Mesendoderm (in vitro differentiated cells): ENCODE measurements at regions not wholly inside any gene's neighbourhood (a gene's known extent, or its start where the extent isn't known, plus 50 kb on each side); places are given as distances from the start of the nearest gene placed in this dataset.

Experiments used
- DNase-seq: peaks from one replicate; pipeline ENCODE4 v3.0.0; 2013
- H2AK5ac ChIP-seq: 2 replicates; pipeline ENCODE4 v1.6.1; 2013; ENCODE audit warnings: low read length, inconsistent platforms
- H2BK120ac ChIP-seq: 2 replicates; pipeline ENCODE4 v1.6.1; 2013; ENCODE audit warnings: low read depth, mild to moderate bottlenecking, low read length, moderate library complexity, mixed read lengths
- H2BK15ac ChIP-seq: replicated peaks from 2 replicates; pipeline ENCODE4 v1.6.1; 2013; ENCODE audit warnings: low read depth, mild to moderate bottlenecking, moderate library complexity
- H2BK5ac ChIP-seq: 2 replicates; pipeline ENCODE4 v1.6.1; 2013; ENCODE audit warnings: low read length, inconsistent platforms
- H3K18ac ChIP-seq: 2 replicates; pipeline ENCODE4 v1.6.1; 2013; ENCODE audit warnings: mild to moderate bottlenecking, low read length, mixed read lengths
- H3K23ac ChIP-seq: one replicate; pipeline ENCODE4 v1.6.1; 2013; ENCODE audit warnings: low read length
- H3K27ac ChIP-seq: 2 replicates; pipeline ENCODE4 v1.5.1; 2013; ENCODE audit warnings: low read depth, mild to moderate bottlenecking, inconsistent platforms, low read length, moderate library complexity
- H3K27me3 ChIP-seq: 2 replicates; pipeline ENCODE4 v1.6.1; 2013; ENCODE audit warnings: low read length, control low read depth, mild to moderate bottlenecking, inconsistent platforms; ENCODE audit not compliant: insufficient read depth, poor library complexity
- H3K36me3 ChIP-seq: 2 replicates; pipeline ENCODE4 v1.6.1; 2013; ENCODE audit warnings: low read length, inconsistent platforms; ENCODE audit not compliant: control insufficient read depth, insufficient read depth
- H3K4ac ChIP-seq: one replicate; pipeline ENCODE4 v1.6.1; 2013; ENCODE audit warnings: low read depth, mild to moderate bottlenecking, low read length, moderate library complexity
- H3K4me1 ChIP-seq: 2 replicates; pipeline ENCODE4 v1.6.1; 2013; ENCODE audit warnings: low read depth, low read length, inconsistent platforms; ENCODE audit not compliant: control insufficient read depth
- H3K4me2 ChIP-seq: 2 replicates; pipeline ENCODE4 v1.6.1; 2013; ENCODE audit warnings: low read length
- H3K4me3 ChIP-seq: 2 replicates; pipeline ENCODE4 v1.5.1; 2013; ENCODE audit warnings: mild to moderate bottlenecking, low read length
- H3K56ac ChIP-seq: one replicate; pipeline ENCODE4 v1.6.1; 2013; ENCODE audit warnings: low read length
- H3K79me1 ChIP-seq: 2 replicates; pipeline ENCODE4 v1.6.1; 2013; ENCODE audit warnings: low read length, inconsistent platforms
- H3K79me2 ChIP-seq: 2 replicates; pipeline ENCODE4 v1.6.1; 2013; ENCODE audit warnings: mild to moderate bottlenecking, low read length; ENCODE audit not compliant: control insufficient read depth, insufficient read depth
- H3K9ac ChIP-seq: 2 replicates; pipeline ENCODE4 v1.6.1; 2013; ENCODE audit warnings: low read length, inconsistent platforms
- H4K5ac ChIP-seq: one replicate; pipeline ENCODE4 v1.6.1; 2013; ENCODE audit warnings: low read length
- H4K8ac ChIP-seq: one replicate; pipeline ENCODE4 v1.6.1; 2013; ENCODE audit warnings: low read depth, mild to moderate bottlenecking, control low read depth, low read length, moderate library complexity
- WGBS: extraction: QIAGEN DNeasy Blood & Tissue Kit; methylation state at CpG from one replicate; pipeline ENCODE4 v1.1.7; 2013; ENCODE audit warnings: low lambda C conversion rate, missing lambda C conversion rate; ENCODE audit not compliant: insufficient coverage; ENCODE audit errors: extremely low coverage; 5-methylcytosine and 5-hydroxymethylcytosine counted together

DNA sequence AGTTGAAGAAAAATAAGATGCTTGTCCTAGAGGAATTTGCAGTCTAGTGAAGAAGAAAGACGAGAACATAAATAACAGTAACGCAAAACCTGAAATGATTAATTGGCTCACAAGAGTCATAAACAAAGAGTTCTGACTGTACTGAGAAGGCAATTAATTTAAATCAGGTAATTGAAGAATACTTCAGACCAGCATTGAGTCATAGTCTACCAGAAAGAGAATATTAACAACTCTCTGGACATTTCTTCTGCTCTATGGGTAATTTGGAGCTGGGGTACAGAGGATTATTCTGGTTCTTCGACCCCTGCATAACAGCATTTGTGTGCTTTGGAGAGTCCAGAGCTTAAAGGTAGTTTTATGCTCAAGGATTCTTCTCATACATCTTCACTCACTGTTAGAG is 390.3 kb upstream of the DCN start:
- H2BK15ac ChIP-seq: no peak overlapping the region
- H3K4me3 ChIP-seq: no peak overlapping the region
- H3K4me1 ChIP-seq: no peaks in the 10 kb centered on the region
- H3K36me3 ChIP-seq: no peaks in the 10 kb centered on the region
- no peak overlapping the region for H2AK5ac ChIP-seq
- no peak for DNase-seq
- H3K18ac ChIP-seq: no peak overlapping the region
- H4K8ac ChIP-seq: no peak overlapping the region
- no peaks in the 10 kb centered on the region for H3K79me1 ChIP-seq
- H3K56ac ChIP-seq: no peak overlapping the region
- no peak overlapping the region for H3K4ac ChIP-seq
- no peak overlapping the region for H3K9ac ChIP-seq
- H3K27ac ChIP-seq: no peak overlapping the region
- H3K23ac ChIP-seq: no peak overlapping the region
- no peaks in the 10 kb centered on the region for H3K79me2 ChIP-seq
- H3K4me2 ChIP-seq: no peak overlapping the region
- WGBS: no CpG with 5 or more reads among the region's 3 CpGs
- no peak overlapping the region for H2BK120ac ChIP-seq
- H2BK5ac ChIP-seq: no peak overlapping the region
- no peak overlapping the region for H4K5ac ChIP-seq
- H3K27me3 ChIP-seq: no peaks in the 10 kb centered on the region

DNA sequence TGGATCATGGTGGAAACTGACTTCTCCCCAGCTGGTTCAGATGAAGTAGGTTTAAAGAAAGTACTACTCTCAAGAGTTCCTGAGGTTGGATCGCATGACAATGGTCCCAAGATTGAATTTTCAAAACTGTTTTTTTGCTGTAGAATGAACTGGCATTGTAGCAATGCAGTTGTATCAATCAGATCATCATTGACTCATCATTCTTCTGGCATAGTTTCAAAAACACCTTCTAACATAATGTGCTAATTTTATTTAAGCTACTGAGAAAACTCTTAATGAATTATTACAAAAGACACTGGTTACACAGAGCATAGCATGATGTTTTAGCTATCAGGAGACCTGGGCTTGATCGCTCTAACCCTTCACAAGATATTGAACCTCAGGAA is 384.5 kb upstream of the DCN start:
- Histone ChIP-seq H3K27ac (no peak overlapping the region), H3K9ac (no peak overlapping the region), H3K4ac (no peak overlapping the region), H3K79me2 (no peaks in the 10 kb centered on the region), H4K5ac (no peak overlapping the region), H3K4me2 (no peak overlapping the region), H3K36me3 (no peaks in the 10 kb centered on the region), H3K4me3 (no peak overlapping the region), H2BK5ac (no peak overlapping the region), H3K18ac (no peak overlapping the region), H3K56ac (no peak overlapping the region), H2BK15ac (no peak overlapping the region), H3K79me1 (no peaks in the 10 kb centered on the region), H4K8ac (no peak overlapping the region), H3K4me1 (no peaks in the 10 kb centered on the region), H3K27me3 (no peaks in the 10 kb centered on the region), H2BK120ac (no peak overlapping the region), H2AK5ac (no peak overlapping the region), H3K23ac (no peak overlapping the region)
- WGBS: no CpG with 5 or more reads among the region's 2 CpGs
- DNase-seq: no peak

- Histone ChIP-seq H3K27me3 (no peaks in the 10 kb centered on the region), H3K79me2 (no peaks in the 10 kb centered on the region), H4K5ac (no peak overlapping the region), H3K4me3 (no peak overlapping the region), H2BK120ac (no peak overlapping the region), H3K4ac (no peak overlapping the region), H4K8ac (no peak overlapping the region), H3K9ac (no peak overlapping the region), H3K27ac (no peak overlapping the region), H3K4me1 (no peaks in the 10 kb centered on the region), H2BK5ac (no peak overlapping the region), H2AK5ac (no peak overlapping the region), H3K56ac (no peak overlapping the region), H3K18ac (no peak overlapping the region), H2BK15ac (no peak overlapping the region), H3K79me1 (no peaks in the 10 kb centered on the region), H3K23ac (no peak overlapping the region), H3K4me2 (no peak overlapping the region), H3K36me3 (no peaks in the 10 kb centered on the region)
- 79% methylated on average over 2 of the region's 6 CpGs for WGBS
- DNase-seq: no peak
These were observed 383.9 kb upstream of the DCN start for GRCh38 chr12:91566328-91567099.

DNA sequence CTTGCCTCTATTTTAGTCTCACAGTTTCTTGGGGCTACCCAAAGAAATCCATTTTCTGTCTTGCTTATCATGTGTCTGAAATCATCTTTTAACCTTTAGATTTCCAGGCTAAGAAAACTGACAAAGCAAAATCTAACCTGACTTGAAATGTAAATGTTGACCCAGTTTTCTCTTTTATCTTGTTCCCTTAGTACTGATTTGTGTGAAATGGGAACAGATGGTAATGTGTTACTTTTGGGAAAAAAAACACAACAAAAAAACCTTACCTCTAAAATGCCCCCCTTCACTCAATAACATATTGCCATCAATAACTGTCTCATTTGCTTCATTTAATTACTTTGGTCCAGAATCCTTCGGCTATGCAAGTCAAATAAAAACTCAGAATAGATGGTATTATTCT is 383.2 kb upstream of the DCN start:
- H3K4me3 ChIP-seq: no peak overlapping the region
- no peak overlapping the region for H3K56ac ChIP-seq
- no peak overlapping the region for H3K18ac ChIP-seq
- DNase-seq: no peak
- no peak overlapping the region for H2BK120ac ChIP-seq
- H2AK5ac ChIP-seq: no peak overlapping the region
- H4K8ac ChIP-seq: no peak overlapping the region
- H3K4me2 ChIP-seq: no peak overlapping the region
- H3K23ac ChIP-seq: no peak overlapping the region
- no peak overlapping the region for H4K5ac ChIP-seq
- WGBS: no CpG with 5 or more reads among the region's 1 CpG
- H2BK5ac ChIP-seq: no peak overlapping the region
- no peaks in the 10 kb centered on the region for H3K4me1 ChIP-seq
- H3K9ac ChIP-seq: no peak overlapping the region
- H2BK15ac ChIP-seq: no peak overlapping the region
- no peaks in the 10 kb centered on the region for H3K79me1 ChIP-seq
- H3K27ac ChIP-seq: no peak overlapping the region
- no peaks in the 10 kb centered on the region for H3K27me3 ChIP-seq
- no peaks in the 10 kb centered on the region for H3K36me3 ChIP-seq
- no peaks in the 10 kb centered on the region for H3K79me2 ChIP-seq
- no peak overlapping the region for H3K4ac ChIP-seq

DNA sequence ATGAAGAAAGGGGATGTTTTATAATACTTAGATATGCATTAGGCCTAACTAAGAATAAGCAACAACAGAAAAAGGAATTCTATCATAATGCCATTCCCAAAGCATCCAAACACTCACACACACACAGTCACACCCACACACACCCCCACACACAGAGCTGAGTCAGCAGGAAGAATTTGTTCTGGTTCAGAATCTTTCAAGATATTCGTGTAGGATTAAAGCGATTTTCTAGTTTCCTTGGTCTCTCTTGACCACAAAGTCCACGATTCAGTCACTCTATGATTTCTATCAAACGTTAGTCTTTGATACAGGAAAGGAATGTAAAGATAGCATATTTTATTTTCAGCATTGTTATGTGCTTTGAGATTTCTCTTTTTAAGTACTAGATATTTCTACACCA is 382.6 kb upstream of the DCN start:
- Histone ChIP-seq H3K36me3 (no peaks in the 10 kb centered on the region), H2BK15ac (no peak overlapping the region), H4K5ac (no peak overlapping the region), H2BK5ac (no peak overlapping the region), H3K27ac (no peak overlapping the region), H3K56ac (no peak overlapping the region), H3K4me3 (no peak overlapping the region), H3K27me3 (no peaks in the 10 kb centered on the region), H3K4me1 (no peaks in the 10 kb centered on the region), H3K4ac (no peak overlapping the region), H3K4me2 (no peak overlapping the region), H3K79me2 (no peaks in the 10 kb centered on the region), H2BK120ac (no peak overlapping the region), H2AK5ac (no peak overlapping the region), H3K23ac (no peak overlapping the region), H3K9ac (no peak overlapping the region), H4K8ac (no peak overlapping the region), H3K18ac (no peak overlapping the region), H3K79me1 (no peaks in the 10 kb centered on the region)
- DNase-seq: no peak
- no CpG with 5 or more reads among the region's 4 CpGs for WGBS
